HCT116 (cell line): ENCODE measurements at regions not wholly inside any gene's neighbourhood (a gene's known extent, or its start where the extent isn't known, plus 50 kb on each side); places are given as distances from the start of the nearest gene placed in this dataset.
A peak's percentile ranks its signal among the peaks of the same experiment; 100 is the strongest.

Experiments
- ATAC-seq: fragments of 200-7000 bp; cut with Tn5 transposase; 2 replicates; pipeline ENCODE4 v1.9.1; 2020; ENCODE audit warnings: mild to moderate bottlenecking, moderate library complexity
- BruUV-seq: library from RNA; stranded (reverse); fragments of 400-500 nt; replicated peaks from 2 replicates; lab custom pipeline; 2021; lab: Mats Ljungman, UMichigan
- CTCF ChIA-PET: fragments of 300-600 bp; sonication (Branson Sonifier 250); formaldehyde crosslinking; loops from one replicate; lab custom pipeline; 2021; ENCODE audit warnings: antibody characterized with exemption; lab: Charles Lee
- POLR2A ChIA-PET: fragments of 300-600, 350-600 bp; sonication (Branson Sonifier 250); formaldehyde crosslinking; loops from one replicate; lab custom pipeline; 2021; ENCODE audit warnings: antibody characterized with exemption; lab: Charles Lee
- RAD21 ChIA-PET, 2 experiments: fragments of 300-600 bp; sonication (Branson Sonifier 250); formaldehyde crosslinking; loops; one replicate each; lab custom pipeline; 2023; ENCODE audit warnings: low total read pairs in 2 of 2; ENCODE audit not compliant: uncharacterized antibody in 2 of 2, unreplicated experiment in 2 of 2, low non-redundant PET in 1 of 2; lab: Charles Lee
- DNase-seq: peaks from one replicate; pipeline ENCODE4 v3.0.0-alpha.2; 2010; ENCODE audit warnings: low read depth, low spot score
- H2AFZ ChIP-seq: fragments of 200-600 bp; shearing (Covaris generic), sonication (generic); 2 replicates; pipeline ENCODE4 v1.6.1; 2017; ENCODE audit warnings: low read depth, mixed run types, mixed read lengths, antibody characterized with exemption, low read length; ENCODE audit not compliant: poor library complexity, severe bottlenecking
- H3K27ac ChIP-seq: 2 replicates; pipeline ENCODE4 v1.5.1; 2012; ENCODE audit warnings: low read depth, low read length
- H3K27me3 ChIP-seq: fragments of 200-600 bp; sonication (generic); 2 replicates; pipeline ENCODE4 v1.6.1; 2016; ENCODE audit warnings: mixed run types, low read length, mixed read lengths; ENCODE audit not compliant: insufficient read depth
- H3K36me3 ChIP-seq, 2 experiments: fragments of 200-500 bp in 1 of 2; fragments of 200-600 bp in 1 of 2; sonication (Bioruptor generic) in 1 of 2; sonication (generic) in 1 of 2; 2 replicates each; pipeline versions ENCODE4 v1.5.1 to v1.6.1; 2014 to 2016; ENCODE audit warnings: low read length in 2 of 2, inconsistent platforms in 1 of 2, mixed read lengths in 1 of 2, mixed run types in 1 of 2; ENCODE audit not compliant: insufficient read depth in 2 of 2, control insufficient read depth in 1 of 2
- H3K4me1 ChIP-seq, 2 experiments: fragments of 200-600 bp in 1 of 2; sonication (generic) in 1 of 2; 2 replicates each; pipeline versions ENCODE4 v1.5.1 to v1.6.1; 2012 to 2017; ENCODE audit warnings: low read length in 2 of 2, inconsistent platforms in 1 of 2, mild to moderate bottlenecking in 1 of 2, mixed read lengths in 1 of 2, mixed run types in 1 of 2, moderate library complexity in 1 of 2; ENCODE audit not compliant: insufficient read depth in 2 of 2, control insufficient read depth in 1 of 2
- H3K4me2 ChIP-seq: fragments of 200-600 bp; sonication (generic); 2 replicates; pipeline ENCODE4 v1.6.1; 2017; ENCODE audit warnings: mixed run types, low read length, mixed read lengths
- H3K4me3 ChIP-seq, 2 experiments: fragments of 200-600 bp in 1 of 2; sonication (generic) in 1 of 2; replicated peaks in 1 of 2; 2 replicates each; pipeline ENCODE4 v1.5.1; 2011 to 2016; ENCODE audit warnings: low read length in 2 of 2, control low read depth in 1 of 2, low read depth in 1 of 2, mild to moderate bottlenecking in 1 of 2, mixed read lengths in 1 of 2, mixed run types in 1 of 2
- H3K79me2 ChIP-seq: fragments of 200-600 bp; sonication (generic); 2 replicates; pipeline ENCODE4 v1.6.1; 2017; ENCODE audit warnings: mild to moderate bottlenecking, mixed run types, low read length, moderate library complexity, mixed read lengths; ENCODE audit not compliant: insufficient read depth
- H3K9ac ChIP-seq: fragments of 200-600 bp; sonication (generic); 2 replicates; pipeline ENCODE4 v1.6.1; 2016; ENCODE audit warnings: low read length, mixed read lengths
- H3K9me2 ChIP-seq: fragments of 200-600 bp; sonication (generic), shearing (Covaris generic); 2 replicates; pipeline ENCODE4 v1.6.1; 2017; ENCODE audit warnings: mixed run types, mild to moderate bottlenecking, moderate library complexity; ENCODE audit not compliant: insufficient read depth
- H3K9me3 ChIP-seq, 2 experiments: fragments of 200-500 bp in 1 of 2; fragments of 200-600 bp in 1 of 2; sonication (Bioruptor generic) in 1 of 2; sonication (generic) in 1 of 2; 2 replicates each; pipeline ENCODE4 v1.6.1; 2014 to 2017; ENCODE audit warnings: low read length in 2 of 2, mixed read lengths in 2 of 2, inconsistent platforms in 1 of 2, low read depth in 1 of 2, mild to moderate bottlenecking in 1 of 2, mixed run types in 1 of 2, moderate library complexity in 1 of 2; ENCODE audit not compliant: control insufficient read depth in 1 of 2, insufficient read depth in 1 of 2
- H4K20me1 ChIP-seq: fragments of 200-600 bp; sonication (generic), shearing (Covaris generic); 2 replicates; pipeline ENCODE4 v1.6.1; 2017; ENCODE audit warnings: mixed run types, mild to moderate bottlenecking, moderate library complexity; ENCODE audit not compliant: insufficient read depth
- CTCF ChIP-seq, 3 experiments: fragments of 200-600 bp in 1 of 3; sonication (generic) in 1 of 3; IDR thresholded peaks in 2 of 3; conservative IDR thresholded peaks in 1 of 3; 2 replicates each; pipeline ENCODE4 v1.5.1; 2012 to 2017; ENCODE audit warnings: low read depth in 2 of 3, low read length in 2 of 3, antibody characterized with exemption in 1 of 3, borderline replicate concordance in 1 of 3, control low read depth in 1 of 3, mild to moderate bottlenecking in 1 of 3, mixed read lengths in 1 of 3, mixed run types in 1 of 3, moderate library complexity in 1 of 3; ENCODE audit not compliant: insufficient read depth in 1 of 3
- EGR1 ChIP-seq: IDR thresholded peaks from 2 replicates; pipeline ENCODE4 v1.6.1; 2012; ENCODE audit warnings: low read depth
- EZH2 ChIP-seq: fragments of 200-600 bp; sonication (generic); IDR thresholded peaks from 2 replicates; pipeline ENCODE4 v1.6.1; 2017; ENCODE audit warnings: antibody characterized with exemption, mixed run types
- JUND ChIP-seq: IDR thresholded peaks from 2 replicates; pipeline ENCODE4 v1.6.1; 2012
- SIN3A ChIP-seq: IDR thresholded peaks from 2 replicates; pipeline ENCODE4 v1.6.1; 2012; ENCODE audit warnings: low read depth
- TCF7L2 ChIP-seq: IDR thresholded peaks from 2 replicates; pipeline ENCODE4 v1.7.0; 2011; ENCODE audit warnings: borderline replicate concordance, inconsistent platforms; ENCODE audit not compliant: insufficient read depth, insufficient read length; ENCODE audit errors: extremely low read depth
- intact Hi-C: fragments of 100-400 bp; cut with micrococcal nuclease; formaldehyde crosslinking; loops from 2 replicates; pipeline ENCODE4 v1.10.0; 2022

GRCh38 chr3:139239550-139239949 lies 104.3 kb upstream of the MRPS22 start (continued):
- TF ChIP-seq EZH2, result no peak
- no peak for TF ChIP-seq SIN3A
- no peak for TF ChIP-seq TCF7L2

- ChIA-PET POLR2A (no interaction called here), CTCF (no interaction called here)
These were observed 102.0 kb upstream of the MRPS22 start for GRCh38 chr3:139241783-139242182.

More at GRCh38 chr3:139241783-139242182, 102.0 kb upstream of the MRPS22 start:
- H3K9me2 ChIP-seq, result no peaks in the 10 kb centered on the region
- RAD21 ChIA-PET, result no interaction called here
- no peaks in the 10 kb centered on the region for H3K36me3 ChIP-seq
- H4K20me1 ChIP-seq, result no peaks in the 10 kb centered on the region
- no peaks in the 10 kb centered on the region for H3K4me1 ChIP-seq
- no peak overlapping the region for H3K9ac ChIP-seq
- H3K79me2 ChIP-seq, result no peaks in the 10 kb centered on the region
- BruUV-seq, result no TSS peak
- H3K4me2 ChIP-seq, result no peak overlapping the region
- H3K4me3 ChIP-seq, result no peak overlapping the region
- ATAC-seq (peak; percentile 27; the same call in 1 of the 2 replicates), DNase-seq (no peak)
- H3K27me3 ChIP-seq, result no peaks in the 10 kb centered on the region
- H3K9me3 ChIP-seq, result no peaks in the 10 kb centered on the region
- peak overlapping the region; percentile 29 for H2AFZ ChIP-seq
- TF ChIP-seq EGR1 (no peak), CTCF (IDR thresholded peaks at IDR 0.05 in 2 of 3, conservative IDR thresholded peaks at IDR 0.05 in 1 of 3; ENCODE audit: borderline replicate concordance in 1 of 3, insufficient read depth in 1 of 3, low read depth in 2 of 3, low read length in 2 of 3) (peak in 2 of 3 experiments; percentile 18 to 35; a peak in 3 of 6 replicates), JUND (no peak)
- TF ChIP-seq, all 23 proteins: peak for 1
- intact Hi-C loops, result no loop called here
- no peak overlapping the region for H3K27ac ChIP-seq
